HEK293T (cell line): ENCODE measurements at regions not wholly inside any gene's neighbourhood (a gene's known extent, or its start where the extent isn't known, plus 50 kb on each side); places are given as distances from the start of the nearest gene placed in this dataset.

Source experiments
- CTCF ChIA-PET: fragments of 350-600 bp; formaldehyde crosslinking; extraction: SDS; loops from one replicate; lab custom pipeline; 2021; ENCODE audit warnings: antibody characterized with exemption, inconsistent platforms; lab: Yijun Ruan, JAX
- POLR2A ChIA-PET: fragments of 350-600 bp; formaldehyde crosslinking; extraction: SDS; loops from one replicate; lab custom pipeline; 2020; ENCODE audit warnings: antibody characterized with exemption, inconsistent platforms; lab: Yijun Ruan, JAX
- DNase-seq: peaks from one replicate; pipeline ENCODE4 v3.0.0; 2012; ENCODE audit warnings: mixed read lengths; ENCODE audit errors: extremely low spot score
- ARNT ChIP-seq: fragments of 450-650 bp; IDR thresholded peaks from 2 replicates; pipeline ENCODE4 v1.6.1; 2017; ENCODE audit warnings: mild to moderate bottlenecking
- BHLHE40 ChIP-seq: fragments of 450-650 bp; IDR thresholded peaks from 2 replicates; pipeline ENCODE4 v1.6.1; 2016; ENCODE audit warnings: mild to moderate bottlenecking, moderate library complexity, borderline replicate concordance
- CTBP1 ChIP-seq: fragments of 450-650 bp; IDR thresholded peaks from 2 replicates; pipeline ENCODE4 v1.6.1; 2016; ENCODE audit warnings: borderline replicate concordance
- ELF4 ChIP-seq: fragments of 450-650 bp; IDR thresholded peaks from 2 replicates; pipeline ENCODE4 v1.6.1; 2017; ENCODE audit warnings: antibody characterized with exemption
- FOXA1 ChIP-seq: fragments of 450-650 bp; IDR thresholded peaks from 2 replicates; pipeline ENCODE4 v1.6.1; 2016; ENCODE audit warnings: mild to moderate bottlenecking
- FOXK2 ChIP-seq: fragments of 450-650 bp; IDR thresholded peaks from 2 replicates; pipeline ENCODE4 v1.6.1; 2016; ENCODE audit warnings: mild to moderate bottlenecking
- FOXM1 ChIP-seq: fragments of 450-650 bp; IDR thresholded peaks from 2 replicates; pipeline ENCODE4 v1.6.1; 2017; ENCODE audit warnings: mild to moderate bottlenecking, borderline replicate concordance
- HDGF ChIP-seq: fragments of 450-650 bp; IDR thresholded peaks from 2 replicates; pipeline ENCODE4 v1.6.1; 2017; ENCODE audit warnings: antibody characterized with exemption, borderline replicate concordance
- L3MBTL2 ChIP-seq: fragments of 450-650 bp; conservative IDR thresholded peaks from 2 replicates; pipeline ENCODE4 v1.6.1; 2016; ENCODE audit warnings: mild to moderate bottlenecking
- LEF1 ChIP-seq: fragments of 450-650 bp; IDR thresholded peaks from 2 replicates; pipeline ENCODE4 v1.6.1; 2017; ENCODE audit warnings: mild to moderate bottlenecking, borderline replicate concordance
- NFRKB ChIP-seq: fragments of 450-650 bp; IDR thresholded peaks from 2 replicates; pipeline ENCODE4 v1.6.1; 2016; ENCODE audit warnings: mild to moderate bottlenecking, moderate library complexity
- SP1 ChIP-seq: fragments of 450-650 bp; IDR thresholded peaks from 2 replicates; pipeline ENCODE4 v1.6.1; 2017
- SUZ12 ChIP-seq: fragments of 450-650 bp; IDR thresholded peaks from 2 replicates; pipeline ENCODE4 v1.6.1; 2016; ENCODE audit warnings: mild to moderate bottlenecking
- TARDBP ChIP-seq: fragments of 450-650 bp; IDR thresholded peaks from 2 replicates; pipeline ENCODE4 v1.6.1; 2016
- ZNF384 ChIP-seq: fragments of 450-650 bp; IDR thresholded peaks from 2 replicates; pipeline ENCODE4 v1.6.1; 2016
- TF ChIP-seq, protein P1 (sequence below): fragments of 450-650 bp; IDR thresholded peaks from 2 replicates; pipeline ENCODE4 v1.6.1; 2016

DNA sequence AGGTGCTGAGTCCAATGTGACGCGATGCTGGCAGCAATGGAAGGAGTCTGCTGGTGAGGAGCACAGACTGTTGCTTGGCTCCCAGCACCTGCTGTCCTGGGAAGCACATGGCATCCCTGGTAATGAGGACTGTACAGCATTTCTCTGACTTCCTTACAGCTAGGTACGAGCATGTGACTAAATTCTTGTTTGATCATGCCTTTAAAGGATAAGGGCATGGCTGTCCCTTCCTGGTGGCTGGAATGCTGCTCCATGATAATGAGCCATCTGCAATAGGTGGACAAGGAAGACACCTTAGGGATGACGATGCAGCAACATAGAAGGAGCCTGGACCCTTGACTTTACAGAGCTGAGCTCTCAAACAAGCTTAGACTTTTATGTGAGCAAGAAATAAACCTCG lies 278.0 kb upstream of the SPRED2 start:
- TF ChIP-seq LEF1 (no peak), CTBP1 (no peak), ARNT (no peak), ZNF384 (no peak), FOXA1 (no peak)
- no peak for DNase-seq
- POLR2A ChIA-PET: interaction anchor here (0.7 kb wide), 1 partner anchor 22 kb away, joined by 3 read pairs; no protein-coding TSS in a partner anchor
- CTCF ChIA-PET: interaction anchor here (0.8 to 1.5 kb wide), 7 partner anchors 10 to 70 kb away, joined by 3 to 10 read pairs (median 3); no protein-coding TSS in a partner anchor

DNA sequence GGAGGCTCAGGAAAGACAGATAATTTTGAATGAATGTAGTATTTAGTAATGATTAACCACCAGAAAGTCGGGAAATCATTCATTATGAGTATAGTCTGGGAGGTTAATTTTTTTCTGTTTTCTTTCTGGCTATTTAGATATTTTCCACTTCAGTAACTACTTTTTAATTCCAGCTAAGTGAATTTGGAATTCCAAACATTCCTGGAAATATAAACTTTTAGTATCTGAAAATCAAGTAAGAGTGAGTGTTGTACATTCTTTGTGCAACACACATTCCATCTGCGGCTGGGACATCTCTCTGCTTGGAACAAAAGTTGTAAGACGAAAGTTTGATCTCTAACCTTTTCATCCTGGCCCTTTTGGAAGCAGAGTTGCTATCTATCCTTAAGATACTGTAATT lies 275.7 kb upstream of the SPRED2 start:
- TF ChIP-seq SP1 (no peak), SUZ12 (no peak), ELF4 (no peak), HDGF (no peak), FOXA1 (no peak), ZNF384 (no peak), TARDBP (no peak), L3MBTL2 (no peak), FOXK2 (no peak), FOXM1 (no peak), ARNT (no peak), CTBP1 (no peak)
- TF ChIP-seq, protein P1, sequence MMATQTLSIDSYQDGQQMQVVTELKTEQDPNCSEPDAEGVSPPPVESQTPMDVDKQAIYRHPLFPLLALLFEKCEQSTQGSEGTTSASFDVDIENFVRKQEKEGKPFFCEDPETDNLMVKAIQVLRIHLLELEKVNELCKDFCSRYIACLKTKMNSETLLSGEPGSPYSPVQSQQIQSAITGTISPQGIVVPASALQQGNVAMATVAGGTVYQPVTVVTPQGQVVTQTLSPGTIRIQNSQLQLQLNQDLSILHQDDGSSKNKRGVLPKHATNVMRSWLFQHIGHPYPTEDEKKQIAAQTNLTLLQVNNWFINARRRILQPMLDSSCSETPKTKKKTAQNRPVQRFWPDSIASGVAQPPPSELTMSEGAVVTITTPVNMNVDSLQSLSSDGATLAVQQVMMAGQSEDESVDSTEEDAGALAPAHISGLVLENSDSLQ: no peak
- no peak for DNase-seq
- POLR2A ChIA-PET: no interaction called here
- CTCF ChIA-PET: no interaction called here

DNA sequence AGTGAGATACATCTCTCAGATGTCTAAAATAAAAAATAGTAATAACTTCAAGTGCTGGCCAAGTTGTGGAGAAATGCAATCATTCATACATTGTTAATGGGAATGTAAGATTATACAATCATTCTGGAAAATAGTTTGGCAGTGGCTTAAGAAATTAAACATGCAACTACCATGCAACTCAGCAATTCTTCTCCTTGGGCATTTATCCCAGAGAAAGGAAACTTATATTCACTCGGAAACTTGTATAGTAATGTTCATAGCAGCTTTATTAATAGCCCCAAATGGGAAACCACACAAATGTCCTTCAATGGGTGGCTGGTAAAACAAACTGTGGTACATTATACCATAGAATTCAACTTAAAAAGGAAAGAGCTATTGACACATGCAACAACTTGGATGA lies 274.0 kb upstream of the SPRED2 start:
- POLR2A ChIA-PET: no interaction called here
- CTCF ChIA-PET: no interaction called here
- TF ChIP-seq, protein P1: no peak
- no peak for TF ChIP-seq CTBP1
- TF ChIP-seq ARNT: no peak
- no peak for TF ChIP-seq ELF4
- TF ChIP-seq ZNF384: no peak
- no peak for TF ChIP-seq LEF1
- no peak for DNase-seq

DNA sequence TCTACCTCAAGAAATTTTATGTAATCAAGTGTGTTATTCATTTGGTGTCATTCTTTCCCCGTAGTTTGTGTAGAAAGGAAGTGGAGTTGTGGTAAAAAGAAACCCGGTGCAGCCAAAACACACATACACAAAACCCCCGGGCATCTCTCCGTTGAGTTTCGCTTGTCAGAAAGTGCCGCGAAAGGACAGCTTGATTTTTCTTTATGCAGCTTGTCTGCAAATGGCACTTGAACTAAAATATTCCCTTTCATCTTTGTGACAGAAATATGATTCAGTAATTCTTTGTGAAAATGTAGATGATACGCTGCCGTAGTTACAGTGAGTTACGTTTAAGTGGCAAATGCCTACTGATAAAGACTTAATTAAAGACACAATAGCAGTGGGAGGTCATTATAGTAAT lies 268.8 kb upstream of the SPRED2 start:
- CTCF ChIA-PET: no interaction called here
- POLR2A ChIA-PET: no interaction called here
- TF ChIP-seq SUZ12 (no peak), L3MBTL2 (no peak), SP1 (no peak), ZNF384 (no peak), FOXK2 (no peak)
- TF ChIP-seq, protein P1: no peak
- no peak for DNase-seq

DNA sequence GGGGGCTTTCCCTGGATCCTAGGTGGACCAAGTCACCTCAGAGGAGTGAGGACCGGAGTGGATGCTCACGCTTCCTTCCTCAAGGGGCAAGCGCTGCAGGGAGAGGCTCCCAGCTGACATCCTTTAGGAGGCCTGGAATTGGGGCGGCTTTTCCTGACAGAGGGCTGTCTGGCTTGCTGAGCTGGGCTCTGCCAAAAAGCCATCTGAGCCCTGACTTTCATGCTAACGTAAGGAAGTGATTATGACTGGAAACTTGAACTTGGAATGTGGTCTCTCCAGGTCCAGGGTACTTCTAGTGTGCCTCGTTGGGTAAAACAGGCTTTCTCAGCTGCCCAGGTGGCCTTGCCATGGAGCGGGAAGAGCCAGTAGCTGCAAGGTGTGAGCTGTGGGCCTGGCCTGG lies 268.3 kb upstream of the SPRED2 start:
- CTCF ChIA-PET: no interaction called here

DNA sequence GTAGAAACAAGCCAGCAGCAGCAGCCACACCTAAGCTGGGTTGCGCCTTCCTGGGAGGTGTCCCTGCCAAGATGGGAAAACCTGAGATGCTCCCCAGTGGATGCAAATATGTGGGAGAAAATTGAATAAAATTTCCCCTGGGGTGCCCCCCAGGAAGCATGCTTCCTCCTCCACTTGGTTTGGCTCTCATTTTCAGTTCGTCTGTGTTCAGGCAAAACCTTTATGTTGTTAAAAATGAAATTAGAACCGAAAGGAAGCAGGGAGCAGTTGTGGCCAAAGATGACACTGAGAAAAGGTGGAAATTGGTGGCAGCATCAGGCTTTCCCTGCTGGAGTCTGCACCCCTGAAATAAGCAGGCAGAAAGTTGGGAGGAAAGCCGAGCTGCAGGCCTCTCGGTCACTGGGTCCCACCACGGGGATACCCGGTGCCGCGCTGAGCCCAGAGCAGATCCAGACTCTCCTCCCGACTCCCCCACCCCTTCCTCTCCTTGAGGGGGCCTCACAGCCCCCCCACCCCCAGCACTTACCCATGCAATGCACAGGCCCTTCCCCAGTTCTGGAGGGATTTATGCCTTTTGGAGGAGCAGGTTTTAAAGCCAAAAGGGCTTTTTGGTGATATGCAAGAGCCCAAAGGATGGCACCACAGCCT lies 267.7 kb upstream of the SPRED2 start:
- CTCF ChIA-PET: no interaction called here
- DNase-seq: no peak
- TF ChIP-seq BHLHE40 (no peak), ZNF384 (no peak)
- POLR2A ChIA-PET: no interaction called here

More for the DNA sequence above, 268.3 kb upstream of the SPRED2 start:
- no peak for TF ChIP-seq BHLHE40
- no peak for TF ChIP-seq CTBP1
- no peak for TF ChIP-seq SUZ12
- TF ChIP-seq ZNF384: no peak
- no peak for TF ChIP-seq NFRKB
- no peak for TF ChIP-seq FOXK2
- no peak for TF ChIP-seq ELF4
- no peak for DNase-seq
- POLR2A ChIA-PET: no interaction called here

DNA sequence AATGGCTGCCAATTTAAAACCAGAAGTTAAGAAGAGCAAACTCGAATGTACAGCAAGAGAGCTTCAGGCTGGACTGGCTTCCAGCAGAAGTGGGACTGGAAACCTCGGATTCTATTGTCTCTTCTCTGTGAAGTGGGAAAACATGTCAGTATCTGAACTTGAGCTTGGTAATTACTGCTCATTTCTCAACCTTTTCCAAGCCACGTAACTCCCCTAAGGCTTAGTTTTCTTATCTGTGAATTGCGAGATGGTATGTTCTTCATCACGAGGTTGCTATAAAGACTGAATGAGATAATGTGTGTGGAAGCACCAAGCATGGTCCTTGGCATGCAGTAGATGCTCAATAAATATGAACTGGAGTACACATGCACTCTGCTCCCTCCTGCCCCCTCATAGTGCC lies 259.4 kb upstream of the SPRED2 start:
- ChIA-PET POLR2A (no interaction called here), CTCF (interaction anchor here (0.5 to 1.1 kb wide), 2 partner anchors 50 to 52 kb away, joined by 3 to 5 read pairs; no protein-coding TSS in a partner anchor)
- TF ChIP-seq FOXK2 (no peak), CTBP1 (no peak), LEF1 (no peak), HDGF (no peak), ARNT (no peak), L3MBTL2 (no peak), TARDBP (no peak), BHLHE40 (no peak), ZNF384 (no peak), ELF4 (no peak), SP1 (no peak), FOXA1 (no peak), SUZ12 (no peak), NFRKB (no peak), FOXM1 (no peak)
- TF ChIP-seq, protein P1: no peak
- no peak for DNase-seq
